ENCODE measurements at regions not wholly inside any gene's neighbourhood (a gene's known extent, or its start where the extent isn't known, plus 50 kb on each side); places are given as distances from the start of the nearest gene placed in this dataset.

DNA sequence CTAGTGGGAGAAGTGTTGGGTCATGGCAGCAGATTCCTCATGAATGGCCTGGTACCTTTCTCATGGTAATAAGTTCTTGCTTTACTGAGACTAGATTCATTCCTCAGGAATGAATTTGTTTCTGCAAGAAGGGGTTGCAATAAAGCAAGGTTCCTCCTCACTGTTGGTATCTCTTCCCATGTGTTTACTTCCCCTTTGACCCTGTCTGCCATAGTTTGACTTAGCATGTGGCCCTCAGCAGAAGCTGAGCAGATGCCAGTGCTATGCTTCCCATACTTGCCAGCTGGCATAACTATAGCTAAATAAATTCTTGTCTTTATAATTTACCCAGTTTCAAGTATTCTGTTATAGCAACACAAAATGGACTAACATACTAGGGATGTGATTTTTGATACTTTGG, 163.6 kb upstream of the COL8A1 start:
- TF ChIP-seq, protein P1, sequence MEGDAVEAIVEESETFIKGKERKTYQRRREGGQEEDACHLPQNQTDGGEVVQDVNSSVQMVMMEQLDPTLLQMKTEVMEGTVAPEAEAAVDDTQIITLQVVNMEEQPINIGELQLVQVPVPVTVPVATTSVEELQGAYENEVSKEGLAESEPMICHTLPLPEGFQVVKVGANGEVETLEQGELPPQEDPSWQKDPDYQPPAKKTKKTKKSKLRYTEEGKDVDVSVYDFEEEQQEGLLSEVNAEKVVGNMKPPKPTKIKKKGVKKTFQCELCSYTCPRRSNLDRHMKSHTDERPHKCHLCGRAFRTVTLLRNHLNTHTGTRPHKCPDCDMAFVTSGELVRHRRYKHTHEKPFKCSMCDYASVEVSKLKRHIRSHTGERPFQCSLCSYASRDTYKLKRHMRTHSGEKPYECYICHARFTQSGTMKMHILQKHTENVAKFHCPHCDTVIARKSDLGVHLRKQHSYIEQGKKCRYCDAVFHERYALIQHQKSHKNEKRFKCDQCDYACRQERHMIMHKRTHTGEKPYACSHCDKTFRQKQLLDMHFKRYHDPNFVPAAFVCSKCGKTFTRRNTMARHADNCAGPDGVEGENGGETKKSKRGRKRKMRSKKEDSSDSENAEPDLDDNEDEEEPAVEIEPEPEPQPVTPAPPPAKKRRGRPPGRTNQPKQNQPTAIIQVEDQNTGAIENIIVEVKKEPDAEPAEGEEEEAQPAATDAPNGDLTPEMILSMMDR (IDR thresholded peaks at IDR 0.05) = no peak
- TF ChIP-seq POLR2AphosphoS5 (IDR thresholded peaks at IDR 0.05; ENCODE audit: insufficient read depth in 1 of 2, low read depth in 1 of 2) = no peak
- TF ChIP-seq POLR2A (IDR thresholded peaks at IDR 0.05) = no peak
